GM12872 (cell line): ENCODE measurements at regions not wholly inside any gene's neighbourhood (a gene's known extent, or its start where the extent isn't known, plus 50 kb on each side); places are given as distances from the start of the nearest gene placed in this dataset.

Experiments used
- TF ChIP-seq, protein P1 (sequence below): IDR thresholded peaks from 3 replicates; pipeline ENCODE4 v1.5.1; 2011; ENCODE audit warnings: low read depth, mild to moderate bottlenecking, low read length, moderate library complexity; ENCODE audit not compliant: insufficient read depth

- TF ChIP-seq, protein P1, sequence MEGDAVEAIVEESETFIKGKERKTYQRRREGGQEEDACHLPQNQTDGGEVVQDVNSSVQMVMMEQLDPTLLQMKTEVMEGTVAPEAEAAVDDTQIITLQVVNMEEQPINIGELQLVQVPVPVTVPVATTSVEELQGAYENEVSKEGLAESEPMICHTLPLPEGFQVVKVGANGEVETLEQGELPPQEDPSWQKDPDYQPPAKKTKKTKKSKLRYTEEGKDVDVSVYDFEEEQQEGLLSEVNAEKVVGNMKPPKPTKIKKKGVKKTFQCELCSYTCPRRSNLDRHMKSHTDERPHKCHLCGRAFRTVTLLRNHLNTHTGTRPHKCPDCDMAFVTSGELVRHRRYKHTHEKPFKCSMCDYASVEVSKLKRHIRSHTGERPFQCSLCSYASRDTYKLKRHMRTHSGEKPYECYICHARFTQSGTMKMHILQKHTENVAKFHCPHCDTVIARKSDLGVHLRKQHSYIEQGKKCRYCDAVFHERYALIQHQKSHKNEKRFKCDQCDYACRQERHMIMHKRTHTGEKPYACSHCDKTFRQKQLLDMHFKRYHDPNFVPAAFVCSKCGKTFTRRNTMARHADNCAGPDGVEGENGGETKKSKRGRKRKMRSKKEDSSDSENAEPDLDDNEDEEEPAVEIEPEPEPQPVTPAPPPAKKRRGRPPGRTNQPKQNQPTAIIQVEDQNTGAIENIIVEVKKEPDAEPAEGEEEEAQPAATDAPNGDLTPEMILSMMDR, result no peak
These were observed 233.3 kb upstream of the EDNRA start for GRCh38 chr4:147247579-147247978.

- TF ChIP-seq, protein P1, result no peak
These were observed 230.8 kb upstream of the EDNRA start for GRCh38 chr4:147250062-147250461.

DNA sequence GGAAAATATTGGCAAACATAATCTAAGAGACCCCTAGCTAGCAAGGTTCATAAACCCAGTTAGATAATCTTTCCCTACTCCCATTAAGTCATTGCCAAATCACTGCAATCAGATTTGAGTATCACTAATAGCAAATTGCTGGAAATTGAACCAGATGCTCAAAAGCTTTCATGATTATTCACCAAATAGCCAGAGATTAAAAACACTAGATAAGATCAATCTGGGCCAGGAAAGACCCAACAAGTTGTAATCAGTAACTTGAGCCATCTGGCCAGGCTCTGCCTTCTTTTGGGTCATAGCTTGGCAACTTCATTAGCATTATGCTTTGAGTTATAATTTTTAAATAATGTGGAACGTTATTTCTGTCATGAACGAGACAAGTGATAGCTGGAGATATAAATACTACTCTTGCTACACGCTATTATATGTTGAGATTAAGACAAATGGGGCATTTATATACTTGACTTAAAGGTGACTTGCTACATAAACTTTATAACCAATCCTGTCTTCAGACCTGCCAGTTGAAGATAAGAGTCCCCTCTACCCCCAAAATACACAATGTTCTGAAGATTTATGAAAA, 196.6 kb upstream of the EDNRA start:
- TF ChIP-seq, protein P1, result no peak

DNA sequence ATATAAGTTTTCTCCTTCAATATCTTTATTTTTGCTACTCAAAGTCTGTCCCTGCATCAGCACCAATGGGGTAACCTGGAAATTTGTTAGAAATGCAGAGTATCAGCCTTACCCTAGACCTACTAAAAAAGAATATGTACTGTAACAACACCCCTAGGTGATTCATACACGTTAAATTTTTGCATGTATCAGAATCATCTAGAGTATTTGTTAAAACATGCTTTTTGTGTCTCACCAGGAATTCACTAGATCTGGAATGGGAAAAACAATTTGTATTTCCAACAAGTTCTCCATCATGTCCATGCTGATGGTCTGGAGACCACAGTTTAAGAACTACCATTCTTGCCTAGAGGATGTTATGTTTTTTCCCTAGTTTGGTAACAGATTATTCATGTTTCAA, 196.0 kb upstream of the EDNRA start:
- TF ChIP-seq, protein P1, result no peak

GRCh38 chr4:147285751-147286150, 195.1 kb upstream of the EDNRA start:
- TF ChIP-seq, protein P1, result no peak

DNA sequence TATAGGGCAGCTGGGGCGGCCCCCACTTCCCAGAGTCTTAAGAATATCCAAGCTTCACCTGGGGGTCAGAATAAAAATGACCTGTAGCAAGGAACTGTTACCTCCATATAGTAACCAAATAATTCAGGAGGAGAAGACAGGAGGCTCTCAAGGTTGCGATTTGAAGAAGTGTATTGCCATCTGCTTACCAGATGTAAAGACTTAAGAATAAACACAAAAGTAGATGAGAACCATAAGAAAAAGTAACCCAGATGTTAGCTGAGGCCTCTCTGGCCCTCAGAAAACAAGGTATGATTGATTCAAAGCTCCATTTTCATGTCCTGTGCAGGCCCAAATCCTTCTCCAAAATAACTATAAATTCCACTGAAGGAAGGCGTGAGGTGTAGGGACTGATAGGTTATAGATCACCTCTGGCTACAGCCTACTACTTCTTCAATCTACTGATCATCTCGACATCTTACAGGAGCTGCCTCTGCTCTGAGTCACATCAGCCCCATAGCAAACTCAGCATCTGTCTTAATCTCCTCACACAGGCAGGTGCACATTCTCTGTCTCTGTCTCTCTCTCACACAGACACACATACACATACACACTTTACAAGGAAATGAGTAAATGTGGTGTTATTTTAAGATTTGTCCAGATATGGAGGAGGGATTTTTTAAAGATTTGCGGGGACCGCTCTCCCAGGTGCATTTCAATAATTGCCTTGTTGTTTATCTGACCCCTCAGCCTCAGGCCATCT, 193.9 kb upstream of the EDNRA start:
- TF ChIP-seq, protein P1, result no peak

DNA sequence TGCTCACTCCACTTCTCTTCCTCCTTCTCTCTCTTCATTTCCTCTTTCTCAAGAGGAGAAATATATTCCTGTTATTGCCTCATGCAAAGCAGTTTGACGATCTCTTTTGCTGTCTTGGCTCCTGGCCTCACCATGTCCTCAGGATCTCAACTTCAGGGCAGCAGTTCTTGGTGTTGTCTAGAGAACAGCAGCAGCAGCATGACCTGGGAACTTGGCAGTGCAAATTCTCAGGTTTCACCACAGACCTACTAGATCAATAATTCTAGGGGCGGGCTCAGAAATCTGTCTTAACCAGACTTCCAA, 193.4 kb upstream of the EDNRA start:
- TF ChIP-seq, protein P1, result no peak
